ENCODE measurements at regions not wholly inside any gene's neighbourhood (a gene's known extent, or its start where the extent isn't known, plus 50 kb on each side); places are given as distances from the start of the nearest gene placed in this dataset.

DNA sequence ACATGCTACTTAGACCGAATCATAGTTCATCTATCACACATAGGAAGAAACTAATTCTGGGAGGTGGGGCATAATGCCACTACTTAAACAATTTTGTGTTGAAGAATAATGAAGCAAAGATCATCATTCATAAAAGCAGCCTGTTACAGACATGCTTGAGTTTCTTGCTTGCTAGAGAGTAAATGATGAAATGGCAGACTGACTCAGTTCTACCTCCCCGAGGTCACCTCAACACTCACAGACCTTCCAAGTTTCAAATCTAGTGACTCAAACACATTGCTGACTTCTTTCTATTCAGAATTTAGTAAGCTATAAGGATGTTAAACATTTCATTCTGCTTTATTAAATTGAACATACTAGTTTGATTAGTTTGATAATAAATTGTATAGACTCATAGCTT, 636.5 kb upstream of the FRG1 start:
- DNase-seq, result no peak

DNA sequence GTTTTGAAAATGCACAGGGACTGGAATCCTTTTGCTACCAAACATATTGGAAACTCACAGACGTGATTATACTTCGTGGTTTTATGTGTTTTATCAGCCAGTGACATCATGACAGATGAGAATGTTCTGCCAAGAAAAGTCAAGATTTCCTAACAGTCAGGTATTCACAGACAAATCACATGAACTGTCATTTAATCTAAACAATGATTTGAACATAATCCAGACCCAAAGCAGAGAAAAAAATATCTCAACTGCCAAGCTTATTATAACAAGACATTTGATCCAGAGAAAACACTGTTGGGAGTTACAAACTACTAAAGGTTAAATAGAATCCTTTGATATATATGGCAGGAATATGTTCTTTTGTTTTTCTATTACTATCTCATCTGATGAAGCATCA, 635.9 kb upstream of the FRG1 start:
- no peak for DNase-seq

DNA sequence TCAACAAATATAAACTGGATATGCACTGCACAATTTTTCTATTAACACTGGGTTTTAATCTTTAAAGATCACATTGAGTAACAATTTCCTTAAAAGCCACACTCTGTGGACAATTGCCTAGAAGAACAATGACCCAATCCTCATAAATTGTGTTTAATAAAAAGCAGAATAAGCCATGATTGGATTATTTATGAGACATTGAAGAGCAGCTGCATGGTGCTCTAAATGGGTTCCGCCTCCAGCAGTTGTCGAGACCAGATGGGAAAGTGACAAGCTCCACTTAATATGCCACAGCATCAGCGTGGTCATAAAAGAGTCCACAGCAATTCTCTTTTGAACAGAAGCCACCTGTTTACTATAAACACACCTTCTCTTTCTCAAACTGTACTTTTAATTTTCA, 635.2 kb upstream of the FRG1 start:
- DNase-seq, result no peak

DNA sequence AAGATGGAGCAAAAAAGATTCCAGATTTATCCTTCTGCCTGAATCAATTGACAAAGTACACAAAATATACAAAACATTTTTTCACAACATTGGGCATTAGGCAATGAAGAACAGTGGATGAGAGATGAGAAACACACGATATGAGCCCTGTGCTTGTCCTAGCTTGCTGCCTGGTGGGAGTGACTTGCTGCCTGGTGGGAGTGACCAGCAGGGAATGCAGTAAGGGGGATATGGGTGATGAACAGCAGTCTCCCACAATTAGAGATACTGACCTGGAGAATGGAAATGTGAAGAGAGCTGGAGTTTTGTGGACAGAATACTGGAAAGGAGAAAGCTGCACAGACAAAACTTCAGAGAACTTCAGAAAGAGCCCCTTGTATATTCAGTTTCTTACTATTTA, 629.4 kb upstream of the FRG1 start:
- no peak for DNase-seq

DNA sequence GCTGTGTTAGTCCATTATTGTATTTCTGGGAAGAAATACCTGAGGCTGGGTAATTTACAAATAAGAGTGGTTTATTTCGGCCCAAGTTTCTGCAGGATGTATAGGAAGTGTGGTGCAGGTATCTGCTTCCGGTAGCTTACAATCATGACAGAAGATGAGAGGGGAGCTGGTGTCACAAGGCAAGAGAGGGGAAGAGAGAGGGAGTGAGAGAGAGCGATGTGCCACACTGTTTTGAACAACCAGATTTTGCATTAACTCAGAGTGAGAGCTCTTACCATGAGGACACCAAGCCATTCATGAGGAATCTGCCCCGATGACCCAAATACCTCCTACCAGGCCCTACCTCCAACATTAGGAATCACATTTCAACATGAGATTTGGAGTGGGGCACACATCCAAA, 627.6 kb upstream of the FRG1 start:
- DNase-seq, result no peak

DNA sequence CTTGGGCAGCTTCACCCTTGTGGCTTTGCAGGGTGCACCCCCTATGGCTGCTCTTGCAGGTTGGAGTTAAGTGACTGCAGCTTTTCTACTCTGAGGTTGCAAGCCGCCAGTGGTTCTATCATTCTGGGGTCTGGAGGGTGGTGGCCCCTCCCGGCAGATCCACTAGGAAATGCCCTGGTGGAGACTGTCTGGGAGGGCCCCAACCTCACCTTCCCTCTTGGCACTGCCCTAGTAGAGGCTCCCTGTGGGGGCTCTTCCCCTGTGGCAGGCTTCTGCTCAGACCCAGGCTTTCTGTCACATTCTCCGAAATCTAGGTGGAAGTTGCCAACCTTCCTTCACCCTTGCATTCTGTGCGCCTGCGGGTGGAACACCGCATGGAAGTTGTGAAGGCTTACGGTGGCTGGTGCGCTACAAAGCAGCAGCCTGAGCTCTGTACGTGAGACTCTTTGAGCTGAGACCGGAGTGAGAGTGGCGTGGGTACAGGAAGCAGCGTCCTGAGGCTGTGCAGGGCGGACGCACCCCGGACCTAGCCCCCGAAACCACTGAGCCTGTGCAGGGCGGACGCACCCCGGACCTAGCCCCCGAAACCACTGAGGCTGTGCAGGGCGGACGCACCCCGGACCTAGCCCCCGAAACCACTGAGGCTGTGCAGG, 626.7 kb upstream of the FRG1 start:
- no peak for DNase-seq

DNA sequence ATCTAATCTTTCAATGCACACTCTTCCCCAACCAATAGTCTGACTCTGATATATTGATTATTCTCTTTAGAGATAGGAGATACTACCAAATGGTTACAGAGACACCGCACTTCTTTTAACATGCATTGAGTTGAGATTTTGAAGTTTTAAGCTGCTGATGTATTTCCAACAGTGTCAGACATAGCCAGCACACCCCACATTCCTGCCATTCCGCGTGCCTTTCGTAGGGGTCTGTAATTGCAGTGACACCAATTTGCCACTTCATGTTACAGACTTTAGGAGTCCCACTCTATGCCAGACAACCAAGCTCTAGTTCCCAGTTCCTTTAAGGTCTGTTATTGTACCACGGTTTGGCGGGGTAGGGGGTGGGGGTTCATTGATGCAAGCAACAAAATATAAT, 618.2 kb upstream of the FRG1 start:
- DNase-seq, result no peak

DNA sequence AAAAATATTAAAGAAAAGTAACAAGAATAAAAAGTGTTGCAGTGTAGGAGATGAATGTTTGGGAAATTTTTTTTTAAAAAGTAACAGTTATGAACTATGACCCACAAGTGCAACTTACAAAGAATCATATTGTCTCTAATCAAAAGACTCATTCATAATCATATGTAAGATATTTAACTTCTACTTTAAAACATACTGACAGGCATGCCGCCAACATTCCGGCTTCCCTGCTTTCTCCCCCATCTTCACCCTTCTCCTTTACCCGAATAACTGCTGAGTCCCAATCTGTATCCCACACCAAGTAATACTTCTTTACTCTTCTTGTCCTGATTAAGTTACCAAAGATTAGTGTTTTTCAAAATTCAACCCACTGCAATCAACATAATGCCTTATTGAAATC, 598.8 kb upstream of the FRG1 start:
- DNase-seq, result no peak

DNA sequence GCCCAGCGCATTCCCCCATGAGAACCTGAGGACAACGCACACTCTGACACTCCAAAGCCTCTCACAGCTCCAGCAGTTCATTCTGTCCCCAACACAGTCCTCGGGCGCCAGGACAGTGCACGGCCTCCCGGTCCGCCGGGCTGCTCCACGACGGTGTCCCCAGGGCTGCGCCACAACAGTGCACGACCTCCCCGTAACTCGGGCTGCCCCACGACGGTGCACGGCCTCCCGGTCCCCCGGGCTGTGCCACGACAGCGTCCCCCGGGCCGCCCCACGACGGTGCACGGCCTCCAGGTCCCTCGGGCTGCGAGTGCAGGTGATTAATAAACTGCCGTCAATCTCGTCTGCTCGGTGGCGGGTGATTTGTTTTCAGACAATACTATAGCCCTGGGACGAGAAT, 585.1 kb upstream of the FRG1 start:
- no peak for DNase-seq

DNA sequence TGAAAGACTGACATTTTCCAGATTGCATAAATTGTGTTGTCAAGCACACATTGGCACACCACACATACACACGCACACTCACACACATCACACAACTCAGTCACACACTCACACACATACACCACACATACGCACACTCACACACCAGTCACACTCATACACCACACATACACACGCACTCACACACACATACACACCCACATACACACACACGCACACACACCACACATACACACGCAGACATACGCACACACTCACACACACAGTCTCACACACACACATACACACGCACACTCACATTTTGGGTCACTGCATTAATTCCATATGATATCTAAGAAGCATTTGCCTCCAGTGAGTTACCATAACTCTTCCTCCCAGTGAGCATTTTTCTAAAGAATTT, 578.3 kb upstream of the FRG1 start:
- no peak for DNase-seq

DNA sequence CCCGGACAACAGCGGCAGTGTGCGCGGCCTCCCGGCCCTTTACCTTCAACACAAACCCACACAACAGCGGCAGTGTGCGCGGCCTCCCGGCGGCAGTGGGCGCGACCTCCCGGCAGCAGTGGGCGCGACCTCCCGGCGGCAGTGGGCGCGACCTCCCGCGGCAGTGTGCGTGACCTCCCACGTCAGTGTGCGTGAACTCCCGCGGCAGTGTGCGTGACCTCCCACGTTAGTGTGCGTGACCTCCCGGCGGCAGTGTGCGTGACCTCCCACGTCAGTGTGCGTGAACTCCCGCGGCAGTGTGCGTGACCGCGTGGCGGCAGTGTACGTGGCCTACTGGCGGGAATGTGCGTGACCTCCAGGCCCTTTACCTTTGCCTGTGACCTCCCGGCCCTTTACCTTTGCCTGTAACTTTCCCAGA, 576.6 kb upstream of the FRG1 start:
- no peak for DNase-seq

DNA sequence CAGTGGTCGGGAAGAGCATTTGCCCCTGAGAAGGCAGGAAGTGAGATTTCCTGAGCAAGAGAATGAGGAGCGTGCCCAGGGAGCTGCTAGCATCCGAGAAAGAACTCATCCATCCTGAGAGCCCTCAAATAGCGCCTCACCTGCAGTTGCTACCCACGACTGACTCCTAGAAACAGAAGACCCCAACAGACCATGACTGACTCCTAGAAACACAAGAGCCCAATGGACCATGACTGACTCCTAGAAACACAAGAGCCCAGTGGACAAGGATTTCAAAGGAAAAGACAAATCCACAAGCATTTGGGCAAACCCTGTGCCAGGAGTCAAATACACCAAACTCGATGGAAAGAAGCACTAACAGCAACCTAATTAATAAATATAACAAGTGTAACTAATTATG, 575.2 kb upstream of the FRG1 start:
- no peak for DNase-seq

DNA sequence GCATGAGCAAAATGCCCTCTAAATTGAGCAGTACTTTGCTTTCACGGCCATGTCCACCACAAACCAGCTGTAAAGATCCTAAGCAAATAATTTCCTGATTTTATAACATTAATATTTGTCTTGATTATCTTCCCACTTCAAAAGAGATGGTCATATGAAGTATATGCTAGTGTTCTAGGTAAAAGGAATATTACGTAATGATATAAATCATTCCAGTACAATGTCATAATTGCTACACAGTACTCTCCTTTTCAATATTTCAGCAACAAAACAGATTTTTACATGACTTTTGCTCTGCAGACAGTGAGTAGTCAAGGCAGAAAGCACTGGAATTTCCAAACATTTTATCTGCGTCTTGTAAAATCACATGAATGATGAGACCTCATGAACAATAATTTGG, 572.8 kb upstream of the FRG1 start:
- DNase-seq, result no peak

DNA sequence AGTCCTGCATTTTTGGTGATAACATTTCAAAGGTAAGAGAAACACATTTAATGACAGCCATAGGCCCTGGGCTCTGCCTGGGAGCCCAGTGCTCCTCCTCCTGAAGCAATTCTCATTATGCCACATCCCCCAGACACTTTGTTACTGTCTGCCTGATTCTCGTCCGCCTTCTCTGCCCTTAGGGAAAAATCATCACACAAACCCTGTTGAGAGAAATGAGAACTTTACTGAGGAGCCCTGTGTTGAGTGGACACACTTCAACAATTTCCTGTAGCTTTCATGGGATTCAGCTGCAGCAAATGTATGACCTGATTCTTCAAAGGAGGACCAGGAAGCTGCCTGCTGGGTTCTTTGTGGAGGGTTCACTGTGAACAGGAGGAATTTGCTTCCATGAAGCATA, 566.5 kb upstream of the FRG1 start:
- DNase-seq, result no peak

DNA sequence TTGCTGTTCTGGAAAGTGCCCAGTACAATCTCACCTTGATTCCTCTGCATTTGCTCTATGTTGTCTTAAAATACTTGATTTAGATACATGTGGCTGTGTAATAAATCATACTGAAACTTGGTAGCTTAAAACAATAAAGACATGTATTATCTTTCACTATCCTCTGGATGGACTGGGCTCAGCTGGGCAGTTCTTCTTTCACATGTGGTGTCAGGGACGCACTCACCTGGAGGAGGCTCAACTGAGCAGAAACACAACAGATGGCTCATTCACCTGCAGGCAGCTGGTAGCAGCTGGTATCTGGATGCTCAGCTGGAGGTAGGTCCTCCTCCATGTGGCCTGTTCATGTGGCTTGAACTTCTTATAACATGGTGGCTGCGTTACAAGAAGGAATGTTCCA, 563.8 kb upstream of the FRG1 start:
- DNase-seq, result no peak

DNA sequence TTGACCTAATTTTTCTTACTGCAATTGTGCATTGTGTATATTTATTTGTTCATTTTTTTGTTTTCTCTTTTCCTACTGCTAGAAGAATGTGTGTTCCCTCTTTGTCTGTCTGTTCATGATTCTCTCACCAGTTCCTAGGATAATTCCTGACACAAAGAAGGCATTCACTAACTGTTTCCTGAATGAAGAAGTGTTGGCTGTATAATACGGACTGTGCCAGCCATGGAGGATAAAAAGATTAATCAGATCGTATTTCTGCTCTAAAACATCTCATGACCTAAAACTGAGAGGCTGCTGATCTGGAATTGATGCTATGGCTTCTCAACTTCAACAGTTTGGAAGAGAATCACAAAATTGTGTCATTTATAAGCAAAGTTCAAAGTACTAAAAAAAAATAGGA, 563.1 kb upstream of the FRG1 start:
- DNase-seq, result no peak

DNA sequence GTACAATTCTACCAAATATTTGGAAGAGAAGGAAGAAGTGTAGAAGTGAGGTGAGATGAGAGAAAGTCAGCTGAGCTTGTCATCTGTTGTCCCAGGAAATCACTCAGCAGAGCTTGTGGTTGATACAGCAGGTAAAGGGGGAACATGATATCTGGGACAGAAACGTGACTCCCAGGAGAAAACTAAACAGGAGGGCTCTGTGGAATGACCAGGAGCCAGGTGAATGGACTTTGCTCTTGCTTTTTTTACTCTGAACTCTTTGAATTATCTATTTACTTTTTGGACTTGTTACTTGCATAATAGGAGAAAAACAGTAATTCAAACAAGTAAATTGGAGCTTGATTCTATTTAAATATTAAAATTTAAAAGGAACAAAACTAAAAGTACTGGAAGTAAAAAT, 555.6 kb upstream of the FRG1 start:
- DNase-seq, result no peak

DNA sequence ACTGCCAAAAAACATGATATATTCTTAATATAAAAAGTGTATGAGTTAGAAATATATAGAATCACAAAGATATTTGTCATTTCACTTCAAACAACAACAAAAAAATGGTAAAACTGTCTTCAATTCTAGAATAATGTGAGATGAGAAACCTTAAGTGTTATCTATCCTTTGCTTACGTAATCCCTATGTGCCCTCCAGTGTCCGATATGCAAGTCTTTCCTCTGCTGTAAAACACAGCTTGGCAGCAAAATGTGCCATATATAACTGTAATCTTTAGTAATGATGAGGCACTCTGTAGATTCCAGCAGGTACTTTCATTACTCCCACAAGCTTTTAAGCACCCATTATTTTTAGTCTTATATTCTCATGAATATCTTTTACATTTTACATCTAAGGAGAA, 555.1 kb upstream of the FRG1 start:
- no peak for DNase-seq

DNA sequence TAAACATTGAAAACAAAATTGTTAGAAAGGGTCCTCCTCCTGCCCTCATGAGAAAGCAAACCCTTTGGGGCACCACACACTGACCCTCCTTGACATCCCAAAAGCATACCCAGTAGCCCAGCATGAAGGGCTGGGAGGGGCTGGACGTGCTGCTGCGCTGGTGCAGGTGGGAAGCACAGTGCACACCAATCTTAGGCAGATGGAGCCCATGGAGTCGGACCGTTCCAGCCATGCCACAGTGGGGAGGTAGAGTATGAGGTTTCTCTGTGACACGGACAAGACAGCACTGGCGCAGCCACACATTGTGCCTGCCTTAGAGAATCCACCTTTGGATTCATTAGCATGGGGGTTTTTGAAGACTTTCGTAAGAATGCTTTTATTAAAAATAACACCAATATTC, 544.2 kb upstream of the FRG1 start:
- DNase-seq, result no peak

DNA sequence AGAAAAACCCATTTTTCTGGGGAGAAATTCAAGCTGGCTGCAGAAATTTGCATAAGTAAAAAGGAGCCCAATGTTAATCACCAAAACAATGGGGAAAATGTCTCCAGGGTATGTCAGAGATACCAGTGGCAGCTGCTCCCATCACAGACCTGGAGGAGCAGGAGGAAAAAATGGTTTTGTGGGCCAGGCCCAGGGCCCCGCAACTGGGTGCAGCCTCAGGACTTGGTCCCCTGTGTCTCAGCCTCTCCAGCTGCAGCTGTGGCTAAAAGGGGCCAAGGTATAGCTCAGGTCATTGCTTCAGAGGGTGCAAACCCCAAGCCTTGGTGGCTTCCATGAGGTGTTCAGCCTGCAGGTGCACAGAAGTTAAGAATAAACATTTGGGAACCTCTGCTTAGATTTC, 536.4 kb upstream of the FRG1 start:
- no peak for DNase-seq

DNA sequence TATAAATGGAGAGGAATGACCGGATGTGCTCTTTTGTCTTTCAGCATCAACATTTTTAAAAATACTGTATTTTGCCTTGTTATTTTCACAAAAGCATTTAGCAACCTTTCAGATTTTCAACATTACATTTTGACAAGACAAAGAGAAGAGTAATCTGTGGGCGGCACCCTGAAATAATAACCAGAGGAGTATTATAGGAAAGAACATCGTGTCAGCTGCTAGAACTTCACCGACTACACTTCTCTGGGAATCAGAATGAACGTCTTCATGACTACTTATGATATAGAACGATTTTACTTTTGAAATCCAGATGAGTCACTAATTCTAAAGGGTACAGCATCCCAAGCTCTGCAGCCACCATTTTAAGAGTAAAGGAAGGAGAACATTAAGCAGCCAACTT, 531.5 kb upstream of the FRG1 start:
- DNase-seq, result no peak

DNA sequence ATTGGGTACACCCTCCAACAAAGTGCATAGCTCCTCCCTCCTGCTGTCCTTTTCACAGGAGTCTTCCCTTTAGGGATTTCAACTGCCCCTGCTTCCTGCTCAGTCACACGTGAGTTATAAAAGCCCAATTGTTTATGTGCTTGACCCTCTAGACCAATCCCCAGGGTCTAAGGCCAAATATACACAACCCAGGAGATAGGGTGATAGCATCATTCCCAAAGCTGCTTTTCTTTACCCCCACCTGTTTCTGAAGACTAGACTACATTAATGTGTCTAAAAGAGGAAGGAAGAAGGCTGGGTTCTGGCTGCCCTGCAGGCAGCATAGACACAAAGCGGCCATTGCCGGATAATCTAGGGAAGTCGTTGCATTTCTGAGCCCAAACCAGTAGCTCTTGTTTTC, 526.7 kb upstream of the FRG1 start:
- no peak for DNase-seq

DNA sequence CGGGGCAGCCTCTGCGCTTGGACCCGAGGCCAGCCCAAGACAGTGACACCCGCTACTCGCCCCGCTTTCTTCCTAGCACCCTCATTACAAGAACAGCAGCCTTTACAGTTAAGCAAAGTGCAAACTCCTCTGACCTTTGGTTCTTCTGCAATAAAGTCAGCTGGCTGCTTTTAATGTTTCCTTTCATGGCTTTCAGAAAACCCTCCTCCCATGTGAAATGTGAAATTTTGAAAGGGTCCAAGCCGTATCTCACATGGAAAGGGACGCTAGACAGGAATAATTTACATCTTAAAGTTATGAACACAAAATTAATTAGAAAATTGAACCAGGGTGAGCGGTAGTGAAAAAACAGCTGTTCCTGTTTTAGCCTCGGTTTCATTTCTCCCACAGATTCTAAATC, 520.1 kb upstream of the FRG1 start:
- DNase-seq, result no peak

DNA sequence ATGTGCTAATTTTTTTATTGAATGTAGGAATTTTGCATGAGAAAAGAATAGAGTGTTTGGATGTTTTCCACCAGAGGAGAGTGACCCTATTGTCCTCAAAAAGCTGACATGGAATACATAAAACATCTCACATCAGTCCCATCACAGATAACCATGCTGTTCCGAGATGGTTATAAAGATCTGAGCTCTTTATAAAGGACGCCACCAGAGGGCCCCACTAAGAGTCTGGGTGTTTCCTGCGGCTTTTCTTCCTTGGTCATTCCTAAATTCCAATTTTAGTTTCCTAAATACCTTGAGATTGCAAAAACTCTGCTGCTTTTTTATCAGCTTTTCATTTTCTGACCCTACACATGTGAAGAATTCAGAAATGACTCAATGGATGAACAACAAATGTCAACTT, 504.5 kb upstream of the FRG1 start:
- DNase-seq, result no peak

DNA sequence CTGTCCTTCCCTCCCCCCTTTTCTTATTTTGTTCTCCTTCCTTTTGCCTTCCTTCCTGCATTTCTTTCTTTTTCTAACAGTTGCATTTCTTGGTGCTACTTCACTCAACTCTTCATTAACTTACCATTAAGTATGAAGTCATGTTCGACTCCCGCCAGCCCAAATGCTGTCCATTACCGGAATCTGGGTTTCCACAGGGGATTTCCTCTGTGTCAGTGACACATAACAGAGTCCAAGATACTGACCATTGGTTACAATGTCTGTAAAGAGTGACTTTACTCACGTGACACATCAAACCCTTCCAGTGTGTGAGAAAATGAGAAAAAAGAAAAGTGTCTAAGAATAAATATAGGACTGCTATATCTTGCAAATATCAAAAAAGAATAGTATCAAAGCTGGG, 500.0 kb upstream of the FRG1 start:
- DNase-seq, result no peak

DNA sequence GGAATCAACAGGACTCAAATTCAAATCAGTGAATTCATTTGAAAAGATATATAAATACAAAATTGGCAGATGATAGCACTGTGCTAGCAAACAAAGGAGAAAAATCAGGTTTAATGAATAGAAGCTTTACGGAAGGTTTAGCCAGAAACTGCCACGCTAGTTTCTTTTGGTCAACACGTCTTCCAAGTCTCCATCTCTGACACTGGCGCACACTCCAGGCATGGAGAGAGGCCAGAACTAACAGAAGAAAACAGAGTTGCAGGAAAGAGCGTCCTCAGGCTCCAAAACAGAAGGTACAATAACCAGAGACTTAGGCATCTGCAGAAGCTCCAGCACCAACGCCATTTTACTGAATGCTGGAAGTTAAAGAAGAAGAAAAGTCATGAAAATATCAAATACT, 497.3 kb upstream of the FRG1 start:
- peak; percentile 48 for DNase-seq
